K562 (cell line): ENCODE measurements at regions not wholly inside any gene's neighbourhood (a gene's known extent, or its start where the extent isn't known, plus 50 kb on each side); places are given as distances from the start of the nearest gene placed in this dataset.
A peak's percentile ranks its signal among the peaks of the same experiment; 100 is the strongest.
"Not testable (repeated sequence)": the region's sequence is repeated elsewhere in the genome, so short reads cannot be mapped to it uniquely, and the experiment has no call there.

ENCODE experiments used
- ATAC-seq: fragments of 200-7000 bp; cut with Tn5 transposase; 3 replicates; pipeline ENCODE4 v1.9.1; 2020; ENCODE audit warnings: moderate library complexity
- BruUV-seq: library from RNA; stranded (reverse); fragments of 400-500 nt; replicated peaks from 2 replicates; lab custom pipeline; 2021; lab: Mats Ljungman, UMichigan
- CTCF ChIA-PET: fragments of 300-600 bp; formaldehyde crosslinking; extraction: SDS; loops from one replicate; lab custom pipeline; 2021; ENCODE audit warnings: low intra/inter-chr PET ratio; lab: Yijun Ruan, JAX
- POLR2A ChIA-PET: fragments of 300-600, 350-650 bp; sonication (Branson Sonifier 250); formaldehyde crosslinking; extraction: SDS; loops from one replicate; lab custom pipeline; 2021; ENCODE audit warnings: antibody characterized with exemption, inconsistent platforms; lab: Yijun Ruan, JAX
- DNase-seq, 4 experiments: peaks; one replicate each; pipeline versions ENCODE4 v3.0.0 to v3.0.0-alpha.2; 2011 to 2018; ENCODE audit warnings: low spot score in 3 of 4, mixed read lengths in 3 of 4; ENCODE audit errors: extremely low read depth in 1 of 4
- FAIRE-seq: peaks from 2 replicates; lab custom pipeline; 2011; peaks lifted over from hg19 to GRCh38; lab: Jason Lieb, UNC
- H2AFZ ChIP-seq: 2 replicates; pipeline ENCODE4 v1.6.0; 2011; ENCODE audit warnings: low read depth, low read length, control low read depth, inconsistent platforms
- H3K27ac ChIP-seq: fragments of 200-600 bp; 3 replicates; pipeline ENCODE4 v1.8.0; 2011; ENCODE audit warnings: low read depth, mild to moderate bottlenecking, control low read depth, inconsistent platforms, low read length, moderate library complexity, mixed read lengths; ENCODE audit errors: extremely low read depth
- H3K27me3 ChIP-seq, 2 experiments: fragments of 300-600 bp in 1 of 2; 2 replicates in 1 of 2; 3 replicates in 1 of 2; pipeline versions ENCODE4 v1.6.0 to v1.8.0; 2011; ENCODE audit warnings: inconsistent platforms in 2 of 2, low read length in 2 of 2, mild to moderate bottlenecking in 1 of 2, mixed read lengths in 1 of 2, moderate library complexity in 1 of 2; ENCODE audit not compliant: control insufficient read depth in 2 of 2, insufficient read depth in 2 of 2
- H3K36me3 ChIP-seq: fragments of 300-600 bp; 3 replicates; pipeline ENCODE4 v1.8.0; 2011; ENCODE audit warnings: mild to moderate bottlenecking, low read length, inconsistent platforms; ENCODE audit not compliant: control insufficient read depth, insufficient read depth
- H3K4me1 ChIP-seq, 2 experiments: fragments of 200-600 bp in 1 of 2; replicated peaks in 1 of 2; 2 replicates in 1 of 2; 3 replicates in 1 of 2; pipeline versions ENCODE4 v1.5.1 to v1.8.0; 2011; ENCODE audit warnings: inconsistent platforms in 2 of 2, low read length in 2 of 2, mild to moderate bottlenecking in 1 of 2, mixed read lengths in 1 of 2, moderate library complexity in 1 of 2; ENCODE audit not compliant: control insufficient read depth in 2 of 2, insufficient read depth in 2 of 2
- H3K4me2 ChIP-seq: 2 replicates; pipeline ENCODE4 v1.6.1; 2011; ENCODE audit warnings: low read length, control low read depth, inconsistent platforms, mixed read lengths; ENCODE audit not compliant: insufficient read depth
- H3K4me3 ChIP-seq: fragments of 200-600 bp; sonication (generic), shearing (Covaris generic); 2 replicates; pipeline ENCODE4 v1.5.1; 2016; ENCODE audit warnings: control low read depth, inconsistent platforms
- H3K79me2 ChIP-seq: fragments of 200-600 bp; 3 replicates; pipeline ENCODE4 v1.8.0; 2011; ENCODE audit warnings: low read length, inconsistent platforms; ENCODE audit not compliant: control insufficient read depth, insufficient read depth
- H3K9ac ChIP-seq, 2 experiments: 2 replicates each; pipeline versions ENCODE4 v1.6.0 to v1.6.1; 2011; ENCODE audit warnings: low read depth in 2 of 2, low read length in 2 of 2, control low read depth in 1 of 2, inconsistent platforms in 1 of 2, mild to moderate bottlenecking in 1 of 2, mixed read lengths in 1 of 2; ENCODE audit not compliant: insufficient read depth in 1 of 2
- H3K9me1 ChIP-seq: one replicate; pipeline ENCODE4 v1.6.0; 2011; ENCODE audit warnings: inconsistent platforms, mild to moderate bottlenecking, low read length, moderate library complexity; ENCODE audit not compliant: control insufficient read depth, insufficient read depth
- H3K9me3 ChIP-seq: replicated peaks from 2 replicates; pipeline ENCODE4 v1.5.1; 2011; ENCODE audit warnings: low read depth, low read length, inconsistent platforms; ENCODE audit not compliant: control insufficient read depth, insufficient read depth
- H4K20me1 ChIP-seq: replicated peaks from 2 replicates; pipeline ENCODE4 v1.6.1; 2011; ENCODE audit warnings: low read length, inconsistent platforms, mixed read lengths; ENCODE audit not compliant: control insufficient read depth, insufficient read depth
- BCL6 ChIP-seq: fragments of 250-450 bp; sonication (Bioruptor Pico); IDR thresholded peaks from 2 replicates; pipeline ENCODE4 v1.4.0; 2020
- DMBX1 ChIP-seq: fragments of 250-450 bp; sonication (Bioruptor Pico); IDR thresholded peaks from 2 replicates; pipeline ENCODE4 v1.8.0; 2022; ENCODE audit warnings: inconsistent platforms, mild to moderate bottlenecking, moderate library complexity, borderline replicate concordance
- HIVEP1 ChIP-seq: fragments of 250-450 bp; sonication (Bioruptor Pico); IDR thresholded peaks from 2 replicates; pipeline ENCODE4 v1.4.0; 2020; ENCODE audit warnings: mild to moderate bottlenecking
- MEF2D ChIP-seq: conservative IDR thresholded peaks from 2 replicates; pipeline ENCODE4 v1.6.1; 2016; ENCODE audit warnings: low read depth, missing genetic modification characterization, missing compliant biosample characterization
- RREB1 ChIP-seq: fragments of 250-450 bp; sonication (Bioruptor Pico); IDR thresholded peaks from 2 replicates; pipeline ENCODE4 v1.4.0; 2020
- ZNF311 ChIP-seq: fragments of 250-450 bp; sonication (Bioruptor Pico); IDR thresholded peaks from 2 replicates; pipeline ENCODE4 v1.4.0; 2020; ENCODE audit warnings: mild to moderate bottlenecking, moderate library complexity
- ZNF583 ChIP-seq: fragments of 250-450 bp; sonication (Bioruptor Pico); IDR thresholded peaks from 2 replicates; pipeline ENCODE4 v1.4.0; 2020
- ZNF644 ChIP-seq: fragments of 200-800 bp; sonication (Bioruptor generic); IDR thresholded peaks from 2 replicates; pipeline ENCODE4 v1.6.1; 2016; ENCODE audit warnings: low read depth, missing genetic modification characterization, missing compliant biosample characterization
- WGBS: fragments of 100-300 bp; shearing (Covaris generic); methylation state at CpG from one replicate; pipeline ENCODE4 v1.1.6; 2016; ENCODE audit warnings: low coverage, mixed read lengths; ENCODE audit not compliant: insufficient coverage; ENCODE audit errors: missing lambda C conversion rate; 5-methylcytosine and 5-hydroxymethylcytosine counted together
- in situ Hi-C: fragments of 300-500 bp; cut with MboI; formaldehyde crosslinking; loops from 4 replicates; pipeline ENCODE4 v1.15.0; 2018; ENCODE audit warnings: inconsistent platforms, mixed read lengths
- intact Hi-C: fragments of 100-400 bp; cut with micrococcal nuclease; formaldehyde crosslinking; loops from 2 replicates; pipeline ENCODE4 v1.14.2; 2022

GRCh38 chr2:111577154-111577885 lies 306.7 kb downstream of the ANAPC1 start:
- H3K79me2 ChIP-seq, H3K27me3 ChIP-seq, H3K36me3 ChIP-seq, H2AFZ ChIP-seq, H3K4me3 ChIP-seq, H3K9ac ChIP-seq, H3K9me3 ChIP-seq, intact Hi-C loops, H3K27ac ChIP-seq, CTCF ChIA-PET, in situ Hi-C loops, H3K4me2 ChIP-seq, POLR2A ChIA-PET, BruUV-seq, H4K20me1 ChIP-seq, DNase-seq, H3K9me1 ChIP-seq, H3K4me1 ChIP-seq: not testable (repeated sequence)
- WGBS: 51% methylated on average over 6 of the region's 18 CpGs
- FAIRE-seq (peak; percentile 37), ATAC-seq (peak; percentile 53)

GRCh38 chr2:111579500-111580134 lies 304.4 kb downstream of the ANAPC1 start:
- DNase-seq: not testable (repeated sequence)
- peak; percentile 94 for TF ChIP-seq ZNF583 (CRISPR knock-in tag)
- peak; percentile 36; the same call in 1 of the 2 replicates for TF ChIP-seq ZNF311 (CRISPR knock-in tag)
- 0 out of 2 replicates have a peak, but pooled peaks have one; percentile 64 for TF ChIP-seq ZNF644 (tag)
- TF ChIP-seq BCL6: 0 out of 2 replicates have a peak, but pooled peaks have one; percentile 29
- peak; percentile 85 for TF ChIP-seq HIVEP1 (CRISPR knock-in tag)
- 0 out of 2 replicates have a peak, but pooled peaks have one; percentile 49 for TF ChIP-seq RREB1 (CRISPR knock-in tag)
- peak; percentile 63; the same call in 1 of the 2 replicates for TF ChIP-seq MEF2D
- TF ChIP-seq DMBX1 (CRISPR knock-in tag): 0 out of 2 replicates have a peak, but pooled peaks have one; percentile 48

More at GRCh38 chr2:111579500-111580134, 304.4 kb downstream of the ANAPC1 start:
- H3K79me2 ChIP-seq, H3K4me3 ChIP-seq, H3K27ac ChIP-seq, POLR2A ChIA-PET, H3K4me1 ChIP-seq, H3K9me3 ChIP-seq, H3K27me3 ChIP-seq, H3K36me3 ChIP-seq, intact Hi-C loops, in situ Hi-C loops, H3K9me1 ChIP-seq, H4K20me1 ChIP-seq, CTCF ChIA-PET, BruUV-seq, H3K9ac ChIP-seq, H3K4me2 ChIP-seq: not testable (repeated sequence)
- FAIRE-seq (peak; percentile 74), ATAC-seq (peak; percentile 35; the same call in 2 of the 3 replicates)
- WGBS: 30% methylated on average over 9 of the region's 10 CpGs
- 0 out of 2 replicates have a peak overlapping the region, but pooled peaks have one; percentile 1 for H2AFZ ChIP-seq
